ENCODE measurements at regions not wholly inside any gene's neighbourhood (a gene's known extent, or its start where the extent isn't known, plus 50 kb on each side); places are given as distances from the start of the nearest gene placed in this dataset.

GRCh38 chr15:96535148-96535547, 204.6 kb downstream of the NR2F2 start:
- TF ChIP-seq CTCF (optimal IDR thresholded peaks at IDR 0.05 in 1 of 3, IDR thresholded peaks at IDR 0.05 in 1 of 3, conservative IDR thresholded peaks at IDR 0.05 in 1 of 3; ENCODE audit: extremely low read depth in 1 of 3, insufficient read depth in 2 of 3, low read length in 3 of 3) (no peak), EZH2 (IDR thresholded peaks at IDR 0.05; ENCODE audit: low read length) (no peak)
